ENCODE measurements at regions not wholly inside any gene's neighbourhood (a gene's known extent, or its start where the extent isn't known, plus 50 kb on each side); places are given as distances from the start of the nearest gene placed in this dataset.

DNA sequence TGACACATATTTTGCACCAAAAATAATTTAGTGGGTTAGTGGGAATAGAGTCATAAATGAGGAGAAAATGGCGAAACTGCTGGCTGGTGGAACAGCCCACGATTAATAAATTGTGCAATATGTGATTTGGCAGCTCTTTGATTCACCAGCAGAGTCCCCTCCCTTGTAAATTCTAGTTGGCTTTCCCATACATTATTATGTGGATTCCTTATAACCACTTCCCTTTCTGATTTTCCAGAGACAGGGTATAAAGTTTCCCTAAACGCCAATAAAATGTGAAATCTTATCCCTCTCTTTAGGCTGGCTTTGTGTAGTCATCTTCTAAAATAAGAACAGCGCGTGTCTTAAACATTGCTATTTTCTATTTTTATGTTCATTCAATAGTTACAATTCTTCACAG, 149.4 kb upstream of the FERD3L start:
- H3K27ac ChIP-seq (ENCODE audit: low read depth, low read length) = no peak overlapping the region
- no peaks in the 10 kb centered on the region for H3K9me2 ChIP-seq (replicated peaks; ENCODE audit: control insufficient read depth, low read length)
- no peak overlapping the region for H3K4me2 ChIP-seq (ENCODE audit: low read length)
- H3K36me3 ChIP-seq (ENCODE audit: control insufficient read depth, low read length) = no peaks in the 10 kb centered on the region
- no peaks in the 10 kb centered on the region for H3K79me2 ChIP-seq (ENCODE audit: control insufficient read depth, low read length)
- no peaks in the 10 kb centered on the region for H4K20me1 ChIP-seq (ENCODE audit: control insufficient read depth, insufficient read depth, low read depth, low read length)
- no peak overlapping the region for H3K4me3 ChIP-seq (ENCODE audit: low read length)
- no peaks in the 10 kb centered on the region for H3K27me3 ChIP-seq (ENCODE audit: control insufficient read depth, low read length)
- no peaks in the 10 kb centered on the region for H3K4me1 ChIP-seq (ENCODE audit: control insufficient read depth, low read length)
- no peaks in the 10 kb centered on the region for H3K9me3 ChIP-seq (ENCODE audit: control insufficient read depth, insufficient read depth, low read length)
- TF ChIP-seq, protein P1, sequence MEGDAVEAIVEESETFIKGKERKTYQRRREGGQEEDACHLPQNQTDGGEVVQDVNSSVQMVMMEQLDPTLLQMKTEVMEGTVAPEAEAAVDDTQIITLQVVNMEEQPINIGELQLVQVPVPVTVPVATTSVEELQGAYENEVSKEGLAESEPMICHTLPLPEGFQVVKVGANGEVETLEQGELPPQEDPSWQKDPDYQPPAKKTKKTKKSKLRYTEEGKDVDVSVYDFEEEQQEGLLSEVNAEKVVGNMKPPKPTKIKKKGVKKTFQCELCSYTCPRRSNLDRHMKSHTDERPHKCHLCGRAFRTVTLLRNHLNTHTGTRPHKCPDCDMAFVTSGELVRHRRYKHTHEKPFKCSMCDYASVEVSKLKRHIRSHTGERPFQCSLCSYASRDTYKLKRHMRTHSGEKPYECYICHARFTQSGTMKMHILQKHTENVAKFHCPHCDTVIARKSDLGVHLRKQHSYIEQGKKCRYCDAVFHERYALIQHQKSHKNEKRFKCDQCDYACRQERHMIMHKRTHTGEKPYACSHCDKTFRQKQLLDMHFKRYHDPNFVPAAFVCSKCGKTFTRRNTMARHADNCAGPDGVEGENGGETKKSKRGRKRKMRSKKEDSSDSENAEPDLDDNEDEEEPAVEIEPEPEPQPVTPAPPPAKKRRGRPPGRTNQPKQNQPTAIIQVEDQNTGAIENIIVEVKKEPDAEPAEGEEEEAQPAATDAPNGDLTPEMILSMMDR (IDR thresholded peaks at IDR 0.05; ENCODE audit: low read depth, low read length, poor library complexity, severe bottlenecking) = no peak
- no peak for TF ChIP-seq EZH2phosphoT487 (IDR thresholded peaks at IDR 0.05; ENCODE audit: borderline replicate concordance, low read length)
- H3F3A ChIP-seq (ENCODE audit: control insufficient read depth, insufficient read depth) = no peaks in the 10 kb centered on the region

DNA sequence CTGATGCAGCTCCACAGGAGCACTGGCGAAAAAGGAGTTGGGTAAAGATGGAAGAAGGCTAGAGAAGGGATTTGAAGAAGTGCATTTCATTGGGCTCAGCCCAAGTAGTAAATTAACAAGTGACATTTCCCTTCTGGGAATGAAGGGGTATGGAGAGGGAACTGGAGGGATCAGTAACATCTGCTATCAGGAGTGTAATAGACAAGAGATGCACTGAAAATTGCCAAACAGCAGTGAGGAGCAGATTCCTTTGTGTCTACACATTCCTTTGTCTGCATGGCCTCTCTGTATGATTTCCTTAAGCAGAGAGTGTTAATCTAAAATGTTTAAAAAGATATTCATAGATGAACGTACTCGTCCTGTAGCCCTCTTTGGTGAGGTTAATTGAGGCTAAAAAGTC, 148.2 kb upstream of the FERD3L start:
- Histone ChIP-seq H3F3A (ENCODE audit: control insufficient read depth, insufficient read depth) (no peaks in the 10 kb centered on the region), H3K27me3 (ENCODE audit: control insufficient read depth, low read length) (no peaks in the 10 kb centered on the region), H3K4me1 (ENCODE audit: control insufficient read depth, low read length) (no peaks in the 10 kb centered on the region), H3K4me2 (ENCODE audit: low read length) (no peak overlapping the region), H3K9me3 (ENCODE audit: control insufficient read depth, insufficient read depth, low read length) (no peaks in the 10 kb centered on the region), H3K27ac (ENCODE audit: low read depth, low read length) (no peak overlapping the region), H3K4me3 (ENCODE audit: low read length) (no peak overlapping the region), H3K79me2 (ENCODE audit: control insufficient read depth, low read length) (no peaks in the 10 kb centered on the region), H3K36me3 (ENCODE audit: control insufficient read depth, low read length) (no peaks in the 10 kb centered on the region), H4K20me1 (ENCODE audit: control insufficient read depth, insufficient read depth, low read depth, low read length) (no peaks in the 10 kb centered on the region), H3K9me2 (replicated peaks; ENCODE audit: control insufficient read depth, low read length) (no peaks in the 10 kb centered on the region)
- TF ChIP-seq EZH2phosphoT487 (IDR thresholded peaks at IDR 0.05; ENCODE audit: borderline replicate concordance, low read length) = no peak
- TF ChIP-seq, protein P1 (IDR thresholded peaks at IDR 0.05; ENCODE audit: low read depth, low read length, poor library complexity, severe bottlenecking) = no peak

DNA sequence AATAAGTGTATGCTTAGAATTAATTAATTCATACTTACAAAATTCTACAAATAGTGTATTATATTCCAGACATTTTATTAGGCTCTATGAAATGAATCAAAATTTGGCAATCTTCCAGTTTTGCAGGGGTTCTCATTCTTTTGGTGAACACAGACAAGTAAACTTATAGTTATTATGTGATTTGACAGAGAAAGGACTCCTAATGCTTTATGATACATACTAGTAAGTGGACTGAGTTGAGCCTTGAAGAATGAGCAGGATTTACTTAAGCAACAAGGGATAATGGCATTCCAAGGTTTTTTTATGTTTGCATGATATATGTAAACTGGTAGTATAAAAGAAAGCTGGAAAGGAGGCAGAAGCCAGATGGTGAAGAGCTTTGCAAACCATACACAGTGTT, 145.7 kb upstream of the FERD3L start:
- no peaks in the 10 kb centered on the region for H3K36me3 ChIP-seq (ENCODE audit: control insufficient read depth, low read length)
- no peaks in the 10 kb centered on the region for H3F3A ChIP-seq (ENCODE audit: control insufficient read depth, insufficient read depth)
- no peaks in the 10 kb centered on the region for H3K27me3 ChIP-seq (ENCODE audit: control insufficient read depth, low read length)
- H3K4me2 ChIP-seq (ENCODE audit: low read length) = no peak overlapping the region
- TF ChIP-seq EZH2phosphoT487 (IDR thresholded peaks at IDR 0.05; ENCODE audit: borderline replicate concordance, low read length) = no peak
- TF ChIP-seq, protein P1 (IDR thresholded peaks at IDR 0.05; ENCODE audit: low read depth, low read length, poor library complexity, severe bottlenecking) = no peak
- no peaks in the 10 kb centered on the region for H3K9me3 ChIP-seq (ENCODE audit: control insufficient read depth, insufficient read depth, low read length)
- H3K4me1 ChIP-seq (ENCODE audit: control insufficient read depth, low read length) = no peaks in the 10 kb centered on the region
- no peaks in the 10 kb centered on the region for H4K20me1 ChIP-seq (ENCODE audit: control insufficient read depth, insufficient read depth, low read depth, low read length)
- no peak overlapping the region for H3K27ac ChIP-seq (ENCODE audit: low read depth, low read length)
- H3K4me3 ChIP-seq (ENCODE audit: low read length) = no peak overlapping the region
- H3K9me2 ChIP-seq (replicated peaks; ENCODE audit: control insufficient read depth, low read length) = no peaks in the 10 kb centered on the region
- no peaks in the 10 kb centered on the region for H3K79me2 ChIP-seq (ENCODE audit: control insufficient read depth, low read length)

DNA sequence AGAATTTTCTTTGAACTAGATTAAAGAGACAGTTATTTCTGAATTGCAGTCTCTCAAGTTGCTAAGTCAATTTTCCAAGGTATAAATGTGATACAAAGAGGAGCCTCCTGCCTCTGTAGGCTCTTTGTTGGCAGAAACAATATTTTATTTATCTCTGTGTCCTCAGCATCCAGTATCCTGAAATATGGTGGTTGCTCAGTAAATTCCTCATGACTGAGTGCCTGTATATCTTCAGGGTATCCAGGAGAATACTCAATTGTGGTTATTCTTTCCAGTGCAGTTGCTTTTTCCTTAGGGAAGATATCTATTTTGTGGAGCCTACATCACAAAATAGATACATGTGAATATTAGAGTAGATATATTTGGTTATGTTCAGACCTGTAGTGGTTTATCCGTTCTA, 144.8 kb upstream of the FERD3L start:
- Histone ChIP-seq H3K36me3 (ENCODE audit: control insufficient read depth, low read length) (no peaks in the 10 kb centered on the region), H3K79me2 (ENCODE audit: control insufficient read depth, low read length) (no peaks in the 10 kb centered on the region), H3K9me3 (ENCODE audit: control insufficient read depth, insufficient read depth, low read length) (no peaks in the 10 kb centered on the region), H3K4me1 (ENCODE audit: control insufficient read depth, low read length) (no peaks in the 10 kb centered on the region), H4K20me1 (ENCODE audit: control insufficient read depth, insufficient read depth, low read depth, low read length) (no peaks in the 10 kb centered on the region), H3F3A (ENCODE audit: control insufficient read depth, insufficient read depth) (no peaks in the 10 kb centered on the region), H3K4me3 (ENCODE audit: low read length) (no peak overlapping the region), H3K9me2 (replicated peaks; ENCODE audit: control insufficient read depth, low read length) (no peaks in the 10 kb centered on the region), H3K4me2 (ENCODE audit: low read length) (no peak overlapping the region), H3K27me3 (ENCODE audit: control insufficient read depth, low read length) (no peaks in the 10 kb centered on the region), H3K27ac (ENCODE audit: low read depth, low read length) (no peak overlapping the region)
- TF ChIP-seq, protein P1 (IDR thresholded peaks at IDR 0.05; ENCODE audit: low read depth, low read length, poor library complexity, severe bottlenecking) = no peak
- TF ChIP-seq EZH2phosphoT487 (IDR thresholded peaks at IDR 0.05; ENCODE audit: borderline replicate concordance, low read length) = no peak

All from DOHH2 (cell line).